Mesenchymal stem cell (in vitro differentiated cells and primary cell): ENCODE measurements at regions not wholly inside any gene's neighbourhood (a gene's known extent, or its start where the extent isn't known, plus 50 kb on each side); places are given as distances from the start of the nearest gene placed in this dataset.

Experiments used
- DNase-seq: peaks from one replicate; pipeline ENCODE4 v3.0.0-alpha.2; 2013
- H2AFZ ChIP-seq: one replicate; pipeline ENCODE4 v1.6.1; 2013; ENCODE audit warnings: low read depth, mild to moderate bottlenecking, control low read depth, inconsistent platforms, low read length, moderate library complexity
- H2AK5ac ChIP-seq: 2 replicates; pipeline ENCODE4 v1.6.1; 2013; ENCODE audit warnings: low read length, moderate library complexity, mild to moderate bottlenecking, inconsistent platforms; ENCODE audit not compliant: severe bottlenecking
- H2BK120ac ChIP-seq: one replicate; pipeline ENCODE4 v1.6.1; 2013; ENCODE audit warnings: low read depth, mild to moderate bottlenecking, inconsistent platforms, low read length, moderate library complexity
- H2BK12ac ChIP-seq, 2 experiments: one replicate each; pipeline ENCODE4 v1.6.1; 2013; ENCODE audit warnings: inconsistent platforms in 2 of 2, low read length in 2 of 2, mild to moderate bottlenecking in 2 of 2, moderate library complexity in 2 of 2, control low read depth in 1 of 2
- H2BK15ac ChIP-seq: one replicate; pipeline ENCODE4 v1.6.1; 2013; ENCODE audit warnings: mild to moderate bottlenecking, low read depth, inconsistent platforms; ENCODE audit not compliant: poor library complexity, severe bottlenecking
- H2BK5ac ChIP-seq: 2 replicates; pipeline ENCODE4 v1.6.1; 2013; ENCODE audit warnings: low read depth, mild to moderate bottlenecking, low read length, control low read depth, inconsistent platforms; ENCODE audit not compliant: poor library complexity, severe bottlenecking
- H3K14ac ChIP-seq, 2 experiments: one replicate each; pipeline ENCODE4 v1.6.1; 2013; ENCODE audit warnings: inconsistent platforms in 2 of 2, low read length in 2 of 2, control low read depth in 1 of 2, mild to moderate bottlenecking in 1 of 2, moderate library complexity in 1 of 2
- H3K18ac ChIP-seq, 2 experiments: one replicate each; pipeline ENCODE4 v1.6.1; 2013; ENCODE audit warnings: inconsistent platforms in 2 of 2, low read length in 2 of 2, control low read depth in 1 of 2, low read depth in 1 of 2, mild to moderate bottlenecking in 1 of 2
- H3K23ac ChIP-seq, 2 experiments: one replicate each; pipeline ENCODE4 v1.6.1; 2013; ENCODE audit warnings: inconsistent platforms in 2 of 2, low read length in 2 of 2, mild to moderate bottlenecking in 2 of 2, moderate library complexity in 2 of 2, control low read depth in 1 of 2
- H3K27ac ChIP-seq: 2 replicates; pipeline ENCODE4 v1.5.1; 2013; ENCODE audit warnings: mild to moderate bottlenecking, moderate library complexity, low read length, control low read depth, inconsistent platforms; ENCODE audit not compliant: poor library complexity, severe bottlenecking
- H3K27me3 ChIP-seq, 2 experiments: 2 replicates each; pipeline versions ENCODE4 v1.6.1 to v1.7.0; 2013; ENCODE audit warnings: low read length in 2 of 2, mild to moderate bottlenecking in 2 of 2, moderate library complexity in 2 of 2, control low read depth in 1 of 2, inconsistent platforms in 1 of 2; ENCODE audit not compliant: control insufficient read depth in 1 of 2, insufficient read depth in 1 of 2
- H3K36me3 ChIP-seq, 2 experiments: 2 replicates each; pipeline versions ENCODE4 v1.6.1 to v1.7.0; 2013; ENCODE audit warnings: low read length in 2 of 2, control low read depth in 1 of 2, inconsistent platforms in 1 of 2, low read depth in 1 of 2, mild to moderate bottlenecking in 1 of 2; ENCODE audit not compliant: insufficient read depth in 2 of 2, control insufficient read depth in 1 of 2
- H3K4ac ChIP-seq, 2 experiments: one replicate each; pipeline ENCODE4 v1.6.1; 2013; ENCODE audit warnings: inconsistent platforms in 2 of 2, low read length in 2 of 2, mild to moderate bottlenecking in 2 of 2, moderate library complexity in 2 of 2, control low read depth in 1 of 2, low read depth in 1 of 2
- H3K4me1 ChIP-seq: 2 replicates; pipeline ENCODE4 v1.6.1; 2013; ENCODE audit warnings: low read depth, low read length, control low read depth; ENCODE audit not compliant: control insufficient read depth, insufficient read depth
- H3K4me2 ChIP-seq: 2 replicates; pipeline ENCODE4 v1.6.1; 2013; ENCODE audit warnings: low read length, mild to moderate bottlenecking, inconsistent platforms; ENCODE audit not compliant: poor library complexity, severe bottlenecking
- H3K4me3 ChIP-seq, 2 experiments: 2 replicates each; pipeline versions ENCODE4 v1.5.1 to v1.7.0; 2013; ENCODE audit warnings: low read length in 2 of 2, mild to moderate bottlenecking in 2 of 2, control low read depth in 1 of 2, low read depth in 1 of 2; ENCODE audit not compliant: insufficient read depth in 1 of 2
- H3K79me1 ChIP-seq: replicated peaks from 2 replicates; pipeline ENCODE4 v1.6.1; 2013; ENCODE audit warnings: mild to moderate bottlenecking, control low read depth, low read length, inconsistent platforms; ENCODE audit not compliant: poor library complexity, severe bottlenecking
- H3K9ac ChIP-seq: 2 replicates; pipeline ENCODE4 v1.7.0; 2013; ENCODE audit warnings: mild to moderate bottlenecking, low read length, moderate library complexity
- H3K9me3 ChIP-seq: 2 replicates; pipeline ENCODE4 v1.7.0; 2013; ENCODE audit warnings: mild to moderate bottlenecking, low read length; ENCODE audit not compliant: control insufficient read depth
- H4K8ac ChIP-seq: one replicate; pipeline ENCODE4 v1.6.1; 2013; ENCODE audit warnings: inconsistent platforms, mild to moderate bottlenecking, low read length, moderate library complexity
- H4K91ac ChIP-seq: one replicate; pipeline ENCODE4 v1.6.1; 2013; ENCODE audit warnings: mild to moderate bottlenecking, low read length, inconsistent platforms
- WGBS: methylation state at CpG from one replicate; pipeline ENCODE4 v1.1.7; 2013; ENCODE audit warnings: mixed read lengths; 5-methylcytosine and 5-hydroxymethylcytosine counted together

DNA sequence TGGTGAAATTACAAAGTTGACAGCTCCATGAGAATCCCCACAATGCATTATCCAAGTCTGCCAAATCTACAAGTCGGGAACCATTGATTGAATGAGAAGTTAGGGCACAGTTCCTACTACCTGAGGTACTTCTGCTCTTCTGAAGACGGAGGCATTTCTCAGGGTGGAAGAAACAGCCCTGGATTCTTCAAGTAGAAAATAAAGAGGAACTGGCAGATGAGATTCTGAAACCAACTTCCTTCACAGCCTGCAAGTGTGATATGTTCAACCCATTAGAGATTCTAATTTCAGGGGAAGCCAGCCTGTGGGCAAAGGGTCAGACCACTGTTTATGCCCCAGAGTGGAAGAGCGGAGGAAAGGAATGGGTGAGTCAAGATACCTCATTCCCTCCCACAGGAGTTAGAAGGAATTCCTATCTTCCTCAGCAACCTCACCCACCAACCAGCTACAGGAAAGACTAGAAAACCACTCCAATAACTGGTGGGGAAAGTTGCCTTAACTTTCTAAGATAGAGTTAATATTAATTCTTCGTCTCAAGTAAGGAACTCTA is 50.5 kb upstream of the BMPER start:
- Histone ChIP-seq H2BK12ac (peak overlapping the region in 1 of 2 experiments; percentile 21), H3K27me3 (no peaks in the 10 kb centered on the region), H3K79me1 (no peaks in the 10 kb centered on the region), H3K36me3 (no peaks in the 10 kb centered on the region), H3K18ac (no peak overlapping the region), H3K4me1 (peaks cover 1% of the 10 kb centered on the region), H2AK5ac (no peak overlapping the region), H2BK5ac (peak overlapping the region; percentile 21), H3K4ac (no peak overlapping the region), H4K8ac (no peak overlapping the region), H2BK15ac (no peak overlapping the region), H3K27ac (peak overlapping the region; percentile 77), H3K9me3 (no peaks in the 10 kb centered on the region), H2AFZ (no peak overlapping the region), H3K14ac (no peak overlapping the region), H3K9ac (peak overlapping the region; percentile 31), H4K91ac (no peak overlapping the region), H3K23ac (no peak overlapping the region), H3K4me2 (no peak overlapping the region), H2BK120ac (no peak overlapping the region), H3K4me3 (no peak overlapping the region)
- 68% methylated on average over 3 of the region's 4 CpGs for WGBS
- DNase-seq, result peak; percentile 88
